Epidermal melanocyte (primary cell): ENCODE measurements at regions not wholly inside any gene's neighbourhood (a gene's known extent, or its start where the extent isn't known, plus 50 kb on each side); places are given as distances from the start of the nearest gene placed in this dataset.

Experiments
- DNase-seq: peaks from one replicate; pipeline ENCODE4 v3.0.0; 2011; ENCODE audit warnings: low spot score; ENCODE audit not compliant: insufficient read length

- DNase-seq: no peak
Measured at GRCh38 chr6:95489185-95489863, 88.0 kb upstream of the MANEA start.

- no peak for DNase-seq
Measured at GRCh38 chr6:95496769-95497426, 80.4 kb upstream of the MANEA start.

- no peak for DNase-seq
Measured at GRCh38 chr6:95501032-95501904, 76.1 kb upstream of the MANEA start.

- DNase-seq: no peak
Measured at GRCh38 chr6:95503568-95503967, 73.8 kb upstream of the MANEA start.

- DNase-seq: no peak
Measured at GRCh38 chr6:95511404-95511803, 65.9 kb upstream of the MANEA start.

- no peak for DNase-seq
Measured at GRCh38 chr6:95515975-95516374, 61.4 kb upstream of the MANEA start.

GRCh38 chr6:95517004-95517403, 60.3 kb upstream of the MANEA start:
- no peak for DNase-seq

- DNase-seq: no peak
Measured at GRCh38 chr6:95517568-95517967, 59.8 kb upstream of the MANEA start.

GRCh38 chr6:95518630-95519227, 58.6 kb upstream of the MANEA start:
- DNase-seq: no peak

GRCh38 chr6:95519228-95520037, 57.9 kb upstream of the MANEA start:
- DNase-seq: no peak

GRCh38 chr6:95521181-95521580, 56.2 kb upstream of the MANEA start:
- DNase-seq: no peak
